ENCODE measurements at regions not wholly inside any gene's neighbourhood (a gene's known extent, or its start where the extent isn't known, plus 50 kb on each side); places are given as distances from the start of the nearest gene placed in this dataset.

DNA sequence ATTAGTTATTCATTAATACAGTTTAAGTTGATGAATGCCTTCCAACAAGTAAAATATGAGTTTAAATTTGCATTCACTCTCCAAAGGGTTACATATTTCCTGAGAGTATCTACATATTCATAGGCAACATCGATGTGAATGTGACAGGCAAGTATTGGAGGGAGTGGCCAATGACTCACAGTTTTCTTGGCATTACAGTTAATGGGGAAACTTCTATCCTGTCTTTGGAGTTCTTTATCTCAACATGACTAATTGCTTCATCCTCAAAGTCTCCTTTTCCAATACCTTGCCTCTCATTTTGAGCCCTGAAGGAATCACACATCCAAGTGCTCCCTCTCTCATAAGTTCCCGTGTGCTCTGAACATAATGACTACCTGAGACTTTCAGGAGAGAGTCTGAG lies 439.7 kb upstream of the FRG2C start:
- no peak for TF ChIP-seq USF2 (IDR thresholded peaks at IDR 0.05; ENCODE audit: borderline replicate concordance, low read depth, low read length)
- TF ChIP-seq RCOR1 (IDR thresholded peaks at IDR 0.05; ENCODE audit: low read length): no peak
